Hepatocyte (in vitro differentiated cells): ENCODE measurements at regions not wholly inside any gene's neighbourhood (a gene's known extent, or its start where the extent isn't known, plus 50 kb on each side); places are given as distances from the start of the nearest gene placed in this dataset.

Experiments
- EZH2 ChIP-seq: fragments of 200-600 bp; sonication (generic); IDR thresholded peaks from 2 replicates; pipeline ENCODE4 v1.6.1; 2016; ENCODE audit warnings: antibody characterized with exemption, mild to moderate bottlenecking, borderline replicate concordance
- EZH2phosphoT487 ChIP-seq: fragments of 200-600 bp; sonication (generic); IDR thresholded peaks from one replicate; pipeline ENCODE4 v1.6.1; 2018; ENCODE audit warnings: antibody characterized with exemption, mild to moderate bottlenecking, low read depth, moderate library complexity; ENCODE audit not compliant: unreplicated experiment, severe bottlenecking
- TF ChIP-seq, protein P1 (sequence below): fragments of 200-600 bp; sonication (generic); IDR thresholded peaks from 2 replicates; pipeline ENCODE4 v1.5.1; 2016; ENCODE audit warnings: antibody characterized with exemption, mild to moderate bottlenecking; ENCODE audit not compliant: poor library complexity

DNA sequence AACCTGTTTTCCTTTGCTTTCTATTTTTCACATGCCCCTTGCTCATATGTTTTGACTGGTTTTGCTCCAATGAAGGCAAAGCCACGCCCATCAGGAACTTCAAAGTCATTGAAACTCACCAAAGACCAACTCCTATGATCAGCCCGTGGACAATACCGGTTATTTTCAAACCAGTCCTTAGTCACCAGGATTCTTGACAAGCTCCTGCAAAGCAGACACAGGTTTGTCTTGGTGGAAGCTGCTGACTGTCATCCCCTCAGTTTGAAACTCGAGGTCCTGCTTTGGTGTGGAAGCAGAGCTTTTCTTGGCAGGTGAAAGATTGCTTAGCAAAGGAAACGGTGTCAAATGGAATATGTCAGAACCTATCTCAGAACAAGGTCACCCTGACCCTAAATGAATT lies 384.7 kb upstream of the CXADR start:
- TF ChIP-seq, protein P1, sequence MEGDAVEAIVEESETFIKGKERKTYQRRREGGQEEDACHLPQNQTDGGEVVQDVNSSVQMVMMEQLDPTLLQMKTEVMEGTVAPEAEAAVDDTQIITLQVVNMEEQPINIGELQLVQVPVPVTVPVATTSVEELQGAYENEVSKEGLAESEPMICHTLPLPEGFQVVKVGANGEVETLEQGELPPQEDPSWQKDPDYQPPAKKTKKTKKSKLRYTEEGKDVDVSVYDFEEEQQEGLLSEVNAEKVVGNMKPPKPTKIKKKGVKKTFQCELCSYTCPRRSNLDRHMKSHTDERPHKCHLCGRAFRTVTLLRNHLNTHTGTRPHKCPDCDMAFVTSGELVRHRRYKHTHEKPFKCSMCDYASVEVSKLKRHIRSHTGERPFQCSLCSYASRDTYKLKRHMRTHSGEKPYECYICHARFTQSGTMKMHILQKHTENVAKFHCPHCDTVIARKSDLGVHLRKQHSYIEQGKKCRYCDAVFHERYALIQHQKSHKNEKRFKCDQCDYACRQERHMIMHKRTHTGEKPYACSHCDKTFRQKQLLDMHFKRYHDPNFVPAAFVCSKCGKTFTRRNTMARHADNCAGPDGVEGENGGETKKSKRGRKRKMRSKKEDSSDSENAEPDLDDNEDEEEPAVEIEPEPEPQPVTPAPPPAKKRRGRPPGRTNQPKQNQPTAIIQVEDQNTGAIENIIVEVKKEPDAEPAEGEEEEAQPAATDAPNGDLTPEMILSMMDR = no peak
- no peak for TF ChIP-seq EZH2
- no peak for TF ChIP-seq EZH2phosphoT487
